ENCODE measurements at regions not wholly inside any gene's neighbourhood (a gene's known extent, or its start where the extent isn't known, plus 50 kb on each side); places are given as distances from the start of the nearest gene placed in this dataset.

- TF ChIP-seq CTCF (optimal IDR thresholded peaks at IDR 0.05 in 1 of 3, IDR thresholded peaks at IDR 0.05 in 1 of 3, conservative IDR thresholded peaks at IDR 0.05 in 1 of 3; ENCODE audit: extremely low read depth in 1 of 3, insufficient read depth in 2 of 3, low read length in 3 of 3): no peak
- TF ChIP-seq EZH2 (IDR thresholded peaks at IDR 0.05; ENCODE audit: low read length): no peak
These were observed 118.7 kb downstream of the ETNK1 start for GRCh38 chr12:22743700-22744099.

All from keratinocyte (primary cell).